ENCODE measurements at regions not wholly inside any gene's neighbourhood (a gene's known extent, or its start where the extent isn't known, plus 50 kb on each side); places are given as distances from the start of the nearest gene placed in this dataset.

GRCh38 chr1:219778793-219779369, 149.5 kb downstream of the SLC30A10 start:
- TF ChIP-seq EP300 (IDR thresholded peaks at IDR 0.05; ENCODE audit: borderline replicate concordance) (no peak), CEBPB (IDR thresholded peaks at IDR 0.05) (no peak), REST (IDR thresholded peaks at IDR 0.05; ENCODE audit: low read depth) (no peak), NFIC (IDR thresholded peaks at IDR 0.05) (no peak), RAD21 (IDR thresholded peaks at IDR 0.05; ENCODE audit: low read depth) (no peak), YY1 (IDR thresholded peaks at IDR 0.05; ENCODE audit: low read depth) (no peak), TAF1 (IDR thresholded peaks at IDR 0.05; ENCODE audit: low read depth) (no peak), CREB1 (IDR thresholded peaks at IDR 0.05; ENCODE audit: low read depth) (no peak), ZBTB7A (IDR thresholded peaks at IDR 0.05; ENCODE audit: low read depth) (no peak), FOXM1 (IDR thresholded peaks at IDR 0.05; ENCODE audit: borderline replicate concordance, low read depth) (no peak)
- TF ChIP-seq, protein P1, sequence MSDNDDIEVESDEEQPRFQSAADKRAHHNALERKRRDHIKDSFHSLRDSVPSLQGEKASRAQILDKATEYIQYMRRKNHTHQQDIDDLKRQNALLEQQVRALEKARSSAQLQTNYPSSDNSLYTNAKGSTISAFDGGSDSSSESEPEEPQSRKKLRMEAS (IDR thresholded peaks at IDR 0.05) = no peak
